ENCODE measurements at regions not wholly inside any gene's neighbourhood (a gene's known extent, or its start where the extent isn't known, plus 50 kb on each side); places are given as distances from the start of the nearest gene placed in this dataset.

DNA sequence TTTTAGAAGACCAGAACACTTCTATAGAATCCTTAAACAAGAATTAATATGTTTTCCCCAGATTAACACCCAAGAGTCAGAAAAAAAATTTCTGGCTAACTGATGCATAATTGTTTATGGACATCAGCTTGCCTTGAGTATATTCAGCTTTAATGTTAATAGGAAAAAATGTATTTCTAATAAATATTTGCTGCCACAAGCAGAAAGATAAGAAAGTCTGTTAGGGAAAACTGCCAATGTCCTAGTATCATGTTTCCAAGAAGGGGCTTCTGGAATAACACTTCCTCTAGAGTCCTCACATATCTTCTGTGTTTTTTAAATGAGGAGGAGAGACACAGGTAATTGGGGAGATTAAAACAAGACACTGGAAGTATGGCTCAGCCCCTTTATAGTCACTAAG, 202.1 kb upstream of the TET2 start:
- Histone ChIP-seq H3K4me1 (ENCODE audit: insufficient read depth) (no peaks in the 10 kb centered on the region), H3K4me2 (no peak overlapping the region), H4K20me1 (ENCODE audit: insufficient read depth, poor library complexity, severe bottlenecking) (no peaks in the 10 kb centered on the region), H3K79me2 (no peaks in the 10 kb centered on the region), H3K27ac (no peak overlapping the region), H3K9me3 (ENCODE audit: low read depth) (no peaks in the 10 kb centered on the region), H3K27me3 (no peaks in the 10 kb centered on the region), H3K36me3 (replicated peaks; ENCODE audit: insufficient read depth, low read depth) (no peaks in the 10 kb centered on the region), H3K4me3 (no peak overlapping the region), H2AFZ (no peak overlapping the region), H3K9me2 (replicated peaks; ENCODE audit: insufficient read depth) (no peaks in the 10 kb centered on the region)
- TF ChIP-seq EZH2phosphoT487 (IDR thresholded peaks at IDR 0.05; ENCODE audit: low read depth, severe bottlenecking, unreplicated experiment) (no peak), EZH2 (IDR thresholded peaks at IDR 0.05; ENCODE audit: borderline replicate concordance) (no peak)
- TF ChIP-seq, protein P1, sequence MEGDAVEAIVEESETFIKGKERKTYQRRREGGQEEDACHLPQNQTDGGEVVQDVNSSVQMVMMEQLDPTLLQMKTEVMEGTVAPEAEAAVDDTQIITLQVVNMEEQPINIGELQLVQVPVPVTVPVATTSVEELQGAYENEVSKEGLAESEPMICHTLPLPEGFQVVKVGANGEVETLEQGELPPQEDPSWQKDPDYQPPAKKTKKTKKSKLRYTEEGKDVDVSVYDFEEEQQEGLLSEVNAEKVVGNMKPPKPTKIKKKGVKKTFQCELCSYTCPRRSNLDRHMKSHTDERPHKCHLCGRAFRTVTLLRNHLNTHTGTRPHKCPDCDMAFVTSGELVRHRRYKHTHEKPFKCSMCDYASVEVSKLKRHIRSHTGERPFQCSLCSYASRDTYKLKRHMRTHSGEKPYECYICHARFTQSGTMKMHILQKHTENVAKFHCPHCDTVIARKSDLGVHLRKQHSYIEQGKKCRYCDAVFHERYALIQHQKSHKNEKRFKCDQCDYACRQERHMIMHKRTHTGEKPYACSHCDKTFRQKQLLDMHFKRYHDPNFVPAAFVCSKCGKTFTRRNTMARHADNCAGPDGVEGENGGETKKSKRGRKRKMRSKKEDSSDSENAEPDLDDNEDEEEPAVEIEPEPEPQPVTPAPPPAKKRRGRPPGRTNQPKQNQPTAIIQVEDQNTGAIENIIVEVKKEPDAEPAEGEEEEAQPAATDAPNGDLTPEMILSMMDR (IDR thresholded peaks at IDR 0.05; ENCODE audit: poor library complexity) = no peak
- no peak for DNase-seq (ENCODE audit: low spot score)

DNA sequence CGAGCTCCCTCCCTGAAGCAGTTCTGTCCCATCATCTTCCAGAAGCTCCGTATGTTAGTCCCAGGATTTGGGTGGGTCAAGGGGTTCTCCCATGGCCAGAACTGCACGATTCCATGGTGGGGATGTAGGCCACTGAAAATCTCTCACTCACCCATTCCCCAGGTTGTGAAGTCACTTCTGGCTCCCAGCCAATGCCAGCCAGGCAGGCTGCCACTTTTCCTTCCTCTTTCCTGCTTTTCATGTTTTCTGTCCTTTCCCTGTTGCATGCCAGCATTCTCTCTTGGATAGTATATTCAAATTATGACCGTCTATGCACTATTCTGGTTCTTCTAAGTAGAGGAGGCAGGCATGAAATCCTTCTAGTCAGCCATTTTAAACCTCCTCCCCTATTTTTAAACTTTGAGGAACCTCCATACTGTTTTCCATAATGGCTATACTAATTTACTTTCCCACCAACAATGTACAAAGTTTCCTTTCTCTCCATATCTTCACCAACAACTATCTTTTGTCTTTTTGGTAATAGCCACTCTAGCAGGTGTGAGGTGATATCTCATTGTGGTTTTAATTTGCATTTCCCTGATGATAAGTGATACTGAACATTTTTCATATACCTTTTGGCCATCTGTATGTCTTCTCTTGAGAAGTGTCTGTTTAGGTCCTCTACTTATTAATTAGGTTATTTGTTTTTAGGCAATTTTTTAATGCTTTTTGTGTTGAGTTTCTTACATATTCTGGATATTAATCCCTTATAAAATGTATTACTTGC, 182.1 kb upstream of the TET2 start:
- H2AFZ ChIP-seq = no peak overlapping the region
- 82% methylated on average over 4 of the region's 4 CpGs for WGBS (ENCODE audit: low lambda C conversion rate, missing lambda C conversion rate)
- H3K27ac ChIP-seq = no peak overlapping the region
- H3K79me2 ChIP-seq = no peaks in the 10 kb centered on the region
- TF ChIP-seq EZH2 (IDR thresholded peaks at IDR 0.05; ENCODE audit: borderline replicate concordance) (no peak), EZH2phosphoT487 (IDR thresholded peaks at IDR 0.05; ENCODE audit: low read depth, severe bottlenecking, unreplicated experiment) (no peak)
- TF ChIP-seq, protein P1 (IDR thresholded peaks at IDR 0.05; ENCODE audit: poor library complexity) = no peak
- H3K36me3 ChIP-seq (replicated peaks; ENCODE audit: insufficient read depth, low read depth) = no peaks in the 10 kb centered on the region
- no peaks in the 10 kb centered on the region for H3K9me2 ChIP-seq (replicated peaks; ENCODE audit: insufficient read depth)
- DNase-seq (ENCODE audit: low spot score) = no peak
- no peak overlapping the region for H3K4me2 ChIP-seq
- H4K20me1 ChIP-seq (ENCODE audit: insufficient read depth, poor library complexity, severe bottlenecking) = no peaks in the 10 kb centered on the region
- no peaks in the 10 kb centered on the region for H3K4me1 ChIP-seq (ENCODE audit: insufficient read depth)
- no peaks in the 10 kb centered on the region for H3K9me3 ChIP-seq (ENCODE audit: low read depth)
- H3K4me3 ChIP-seq = no peak overlapping the region
- H3K27me3 ChIP-seq = no peaks in the 10 kb centered on the region

DNA sequence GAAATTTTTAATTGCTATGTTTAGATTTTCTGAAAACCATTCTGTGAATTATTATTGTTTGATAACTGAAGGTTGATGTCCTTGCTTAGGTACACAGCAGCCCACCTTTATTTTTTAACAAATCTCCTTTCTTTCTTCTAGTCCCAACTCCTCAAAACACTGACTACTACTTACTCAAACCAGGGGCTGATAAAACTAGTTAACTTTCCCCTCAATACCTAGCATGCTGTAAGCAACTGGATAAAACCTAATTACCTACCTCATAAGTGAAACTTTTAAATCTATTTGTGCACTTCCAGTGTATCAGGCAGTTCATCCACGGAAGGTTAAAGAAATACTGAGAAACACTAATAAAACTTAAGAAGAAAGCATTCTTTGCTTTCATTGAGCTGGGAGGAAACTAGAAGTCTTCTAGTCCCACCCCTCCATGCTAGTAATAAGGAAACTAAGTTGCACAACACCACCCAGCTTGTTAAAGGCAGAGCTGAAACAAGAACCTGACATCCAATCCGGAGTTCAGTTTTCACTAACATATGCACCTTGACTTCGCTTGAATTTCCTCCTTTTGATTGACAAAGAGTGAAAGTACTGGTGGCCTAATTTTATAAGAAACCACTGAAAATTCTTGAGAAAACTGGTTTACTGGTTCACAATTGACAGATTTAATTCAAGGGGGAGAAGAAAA, 180.2 kb upstream of the TET2 start:
- H3K27ac ChIP-seq = peak overlapping the region; percentile 82
- peak; percentile 52 for DNase-seq (ENCODE audit: low spot score)
- H3K27me3 ChIP-seq = no peaks in the 10 kb centered on the region
- peak overlapping the region; percentile 58 for H3K4me2 ChIP-seq
- no peaks in the 10 kb centered on the region for H3K36me3 ChIP-seq (replicated peaks; ENCODE audit: insufficient read depth, low read depth)
- H3K4me1 ChIP-seq (ENCODE audit: insufficient read depth) = no peaks in the 10 kb centered on the region
- no peak for TF ChIP-seq EZH2 (IDR thresholded peaks at IDR 0.05; ENCODE audit: borderline replicate concordance)
- no peak for TF ChIP-seq EZH2phosphoT487 (IDR thresholded peaks at IDR 0.05; ENCODE audit: low read depth, severe bottlenecking, unreplicated experiment)
- TF ChIP-seq, protein P1 (IDR thresholded peaks at IDR 0.05; ENCODE audit: poor library complexity) = no peak
- no peaks in the 10 kb centered on the region for H3K9me3 ChIP-seq (ENCODE audit: low read depth)
- no peaks in the 10 kb centered on the region for H4K20me1 ChIP-seq (ENCODE audit: insufficient read depth, poor library complexity, severe bottlenecking)
- H2AFZ ChIP-seq = no peak overlapping the region
- 47% methylated on average over 3 of the region's 3 CpGs for WGBS (ENCODE audit: low lambda C conversion rate, missing lambda C conversion rate)
- H3K4me3 ChIP-seq = no peak overlapping the region
- no peaks in the 10 kb centered on the region for H3K79me2 ChIP-seq
- no peaks in the 10 kb centered on the region for H3K9me2 ChIP-seq (replicated peaks; ENCODE audit: insufficient read depth)
